Astrocyte (in vitro differentiated cells and primary cell): ENCODE measurements at regions not wholly inside any gene's neighbourhood (a gene's known extent, or its start where the extent isn't known, plus 50 kb on each side); places are given as distances from the start of the nearest gene placed in this dataset.

Source experiments
- CTCF ChIP-seq: IDR thresholded peaks from 2 replicates; pipeline ENCODE4 v1.5.1; 2011; ENCODE audit warnings: low read depth, mild to moderate bottlenecking, inconsistent platforms, low read length, moderate library complexity; ENCODE audit not compliant: insufficient read depth
- EZH2 ChIP-seq: IDR thresholded peaks from 2 replicates; pipeline ENCODE4 v1.6.1; 2012; ENCODE audit warnings: mild to moderate bottlenecking, low read length, inconsistent platforms; ENCODE audit not compliant: insufficient read depth

- TF ChIP-seq CTCF, result no peak
- TF ChIP-seq EZH2, result no peak
Measured at GRCh38 chr18:24875777-24876176, 415.3 kb downstream of the HRH4 start.
